Astrocyte of the hippocampus (primary cell): ENCODE measurements at regions not wholly inside any gene's neighbourhood (a gene's known extent, or its start where the extent isn't known, plus 50 kb on each side); places are given as distances from the start of the nearest gene placed in this dataset.

Experiments used
- DNase-seq: peaks from one replicate; pipeline ENCODE4 v3.0.0; 2011; ENCODE audit warnings: low read depth, low spot score

GRCh38 chr18:42137693-42138375 is 182.8 kb downstream of the PIK3C3 start:
- no peak for DNase-seq

DNA sequence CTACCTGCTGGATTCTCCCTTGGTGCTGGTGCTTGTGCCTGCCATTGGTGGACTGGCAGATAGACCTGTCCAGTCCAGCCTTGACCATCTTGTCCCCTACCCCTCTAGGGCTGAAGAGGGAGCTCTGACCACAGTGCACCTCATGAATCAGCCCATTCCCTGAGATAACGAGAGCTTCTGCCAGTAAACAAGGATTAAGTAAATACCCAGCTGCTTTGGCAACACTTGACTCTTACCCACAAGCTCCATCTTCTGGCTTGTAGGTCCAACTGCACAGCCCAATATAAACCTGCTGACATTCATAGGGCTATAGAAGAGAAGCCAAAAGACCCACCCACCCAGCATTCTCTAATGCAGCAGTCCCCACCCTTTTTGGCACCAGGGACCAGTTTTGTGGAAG is 186.4 kb downstream of the PIK3C3 start:
- no peak for DNase-seq

DNA sequence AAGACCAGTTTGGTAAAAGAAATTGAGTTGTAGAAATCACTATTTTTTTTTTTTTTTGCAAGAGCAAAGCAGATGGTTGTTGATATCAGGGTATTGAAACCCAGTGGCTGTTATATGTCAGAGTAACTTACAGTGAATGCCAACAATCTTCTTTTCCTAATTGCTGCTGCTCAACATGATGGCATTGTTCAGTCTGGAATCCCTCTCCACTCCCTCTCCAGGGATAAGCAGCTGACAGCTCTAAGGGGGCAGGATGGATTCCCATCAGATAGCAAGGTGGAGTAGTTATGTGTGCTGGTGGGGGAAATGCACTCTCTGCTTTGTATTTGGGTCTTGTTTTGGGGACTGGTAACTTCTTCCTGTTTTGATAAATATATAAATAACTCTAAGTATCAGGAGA is 200.0 kb downstream of the PIK3C3 start:
- no peak for DNase-seq

DNA sequence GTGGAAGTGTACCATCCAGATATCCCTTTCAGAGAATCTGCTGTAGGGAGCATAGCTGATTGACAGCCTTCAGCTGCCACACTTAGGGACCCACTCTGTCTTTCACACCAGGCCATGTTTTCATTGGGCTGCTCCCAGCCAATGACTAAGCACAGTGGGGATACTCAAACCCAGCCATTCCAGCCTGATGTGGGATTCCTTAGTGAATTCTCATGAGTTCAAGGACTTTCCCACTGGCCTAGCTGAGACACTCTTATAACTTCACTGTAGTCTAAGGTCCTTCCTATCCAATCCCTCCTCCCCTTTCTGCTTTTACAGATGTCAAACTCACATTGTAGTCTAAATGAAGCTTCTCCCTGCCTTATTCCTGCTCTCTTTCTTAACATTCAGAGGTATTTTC is 201.2 kb downstream of the PIK3C3 start:
- DNase-seq: peak; percentile 57

- peak; percentile 19 for DNase-seq
These were observed 202.4 kb downstream of the PIK3C3 start for GRCh38 chr18:42157420-42157819.

DNA sequence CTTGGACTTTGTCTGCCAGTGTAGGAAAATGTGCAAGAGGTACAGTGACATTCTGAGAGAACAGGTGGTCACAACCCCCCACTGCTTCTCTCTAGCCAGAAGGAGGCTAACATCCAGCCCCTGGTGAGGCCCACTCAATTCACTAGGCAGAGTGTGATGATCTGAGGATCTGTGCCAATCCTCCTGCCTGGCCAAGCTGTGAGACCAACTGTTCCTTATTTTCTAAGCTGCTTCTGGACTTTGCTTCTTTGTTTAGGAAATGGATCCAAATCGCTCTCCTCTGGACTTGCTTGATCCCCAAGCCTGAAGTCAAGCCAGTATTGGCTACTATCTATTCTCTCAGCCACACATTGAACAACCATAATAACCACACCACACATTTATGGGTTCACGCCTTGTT is 202.8 kb downstream of the PIK3C3 start:
- DNase-seq: no peak

DNA sequence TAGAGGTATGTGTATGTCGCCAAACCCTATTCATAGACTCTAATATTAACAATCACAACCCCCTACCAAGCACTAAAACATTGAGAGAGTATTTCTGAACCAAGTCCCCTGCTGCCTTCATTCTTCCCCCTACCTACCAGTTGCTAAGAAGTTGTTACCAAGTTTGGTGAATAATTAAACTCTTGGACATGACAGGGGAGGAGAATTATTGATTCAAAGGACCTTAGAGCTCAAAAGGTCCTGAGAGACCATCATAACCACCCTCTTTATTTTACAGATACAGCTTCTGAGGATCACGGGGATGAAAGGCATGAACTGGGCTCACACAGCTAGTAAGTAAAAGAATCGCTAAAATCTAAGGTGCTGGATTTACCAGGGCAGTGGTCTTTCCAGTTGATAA is 204.1 kb downstream of the PIK3C3 start:
- no peak for DNase-seq

GRCh38 chr18:42163321-42163720 is 208.3 kb downstream of the PIK3C3 start:
- no peak for DNase-seq

DNA sequence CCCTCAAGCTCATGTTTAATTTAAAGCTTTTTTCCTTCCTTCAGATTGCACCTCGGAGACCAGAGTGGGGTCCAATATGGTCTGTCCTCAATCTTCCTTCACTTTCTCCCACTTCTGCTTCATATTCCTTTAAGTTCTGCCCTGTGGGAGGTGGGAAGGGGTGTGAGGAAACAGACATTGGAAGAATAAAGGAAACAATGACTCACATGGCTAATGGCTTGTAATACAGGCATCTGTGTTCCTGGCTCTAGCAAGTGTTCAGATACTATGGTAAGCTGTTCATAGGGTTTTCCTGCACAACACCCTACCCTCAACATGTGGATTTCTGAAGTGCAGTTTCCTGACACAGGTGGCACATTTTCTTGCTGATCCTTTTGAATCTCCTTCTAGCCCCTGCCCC is 209.5 kb downstream of the PIK3C3 start:
- DNase-seq: peak; percentile 25

- DNase-seq: no peak
These were observed 211.0 kb downstream of the PIK3C3 start for GRCh38 chr18:42165922-42166513.

DNA sequence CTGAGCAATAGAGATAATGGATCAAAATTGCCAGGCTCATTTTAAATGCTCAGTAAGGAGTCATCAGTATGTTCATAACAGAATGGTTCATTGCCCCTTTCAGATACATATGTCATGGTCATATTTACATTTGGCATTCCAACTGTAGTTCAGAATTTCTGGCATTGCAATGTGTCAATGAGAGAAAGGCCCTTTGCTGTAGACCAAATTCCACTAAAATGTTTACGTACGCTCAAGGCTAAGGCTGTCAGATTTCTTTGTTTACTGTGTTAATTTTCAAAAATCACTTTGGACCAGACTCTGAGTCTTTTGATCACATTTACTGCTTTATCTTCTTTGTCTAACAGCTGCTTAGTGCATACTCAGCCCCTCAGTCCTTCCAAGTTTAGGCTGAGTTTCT is 213.5 kb downstream of the PIK3C3 start:
- no peak for DNase-seq

DNA sequence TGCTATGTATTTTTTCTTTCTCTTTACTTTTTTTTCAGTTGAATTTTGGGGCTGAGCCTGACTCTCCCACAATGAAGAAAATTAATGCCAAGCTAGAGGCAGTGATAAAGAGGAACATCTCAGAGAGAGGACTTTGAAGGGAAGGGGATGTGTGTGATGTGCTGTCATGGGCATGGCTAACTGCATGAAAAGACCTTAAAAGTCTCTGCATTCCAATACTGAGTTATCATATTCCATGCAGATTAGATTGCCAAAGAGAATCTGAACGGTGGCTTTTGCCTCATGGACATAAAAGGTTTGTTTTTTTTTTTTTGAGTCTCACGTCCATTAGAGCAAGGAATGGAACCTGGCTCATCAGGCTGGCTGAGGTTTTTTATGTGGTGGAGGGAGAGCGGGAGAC is 213.9 kb downstream of the PIK3C3 start:
- no peak for DNase-seq

DNA sequence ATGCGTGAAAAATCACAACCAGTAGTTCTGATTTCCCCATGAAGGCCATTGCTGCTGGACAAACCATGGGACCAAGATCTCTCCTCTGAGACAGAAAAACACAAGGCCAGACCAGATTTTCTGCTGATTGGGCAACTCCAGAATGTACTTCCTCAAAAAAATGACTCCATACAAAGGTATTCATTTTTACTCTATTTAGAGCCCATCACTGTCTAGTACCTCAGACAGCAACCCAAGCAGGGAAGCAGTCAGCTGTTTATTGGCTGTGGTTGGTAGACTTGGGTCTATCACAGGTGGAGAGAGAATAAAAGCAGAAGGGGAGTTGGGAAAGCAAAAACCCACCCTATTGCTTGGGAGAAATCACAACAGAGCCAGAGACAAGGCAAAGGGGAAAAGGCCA is 219.9 kb downstream of the PIK3C3 start:
- peak; percentile 71 for DNase-seq

DNA sequence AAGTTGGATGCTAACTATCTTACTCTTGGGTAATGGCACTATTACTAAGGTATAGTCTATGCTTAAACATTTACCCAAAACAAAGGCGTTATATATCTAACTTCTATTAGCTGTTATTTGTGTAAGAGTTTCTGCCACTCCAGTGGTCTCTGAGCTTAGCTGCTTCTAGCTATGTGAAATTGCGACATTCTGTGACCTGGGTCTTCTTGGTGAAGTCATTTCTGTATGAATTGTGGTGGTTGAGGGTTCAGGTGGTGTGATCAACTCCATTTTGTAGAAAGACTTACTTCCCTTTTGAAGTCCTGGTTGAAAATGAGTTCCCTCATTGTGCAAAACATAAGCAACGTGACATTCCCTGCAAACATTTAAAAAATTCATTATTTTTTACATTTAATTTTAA is 221.6 kb downstream of the PIK3C3 start:
- no peak for DNase-seq

DNA sequence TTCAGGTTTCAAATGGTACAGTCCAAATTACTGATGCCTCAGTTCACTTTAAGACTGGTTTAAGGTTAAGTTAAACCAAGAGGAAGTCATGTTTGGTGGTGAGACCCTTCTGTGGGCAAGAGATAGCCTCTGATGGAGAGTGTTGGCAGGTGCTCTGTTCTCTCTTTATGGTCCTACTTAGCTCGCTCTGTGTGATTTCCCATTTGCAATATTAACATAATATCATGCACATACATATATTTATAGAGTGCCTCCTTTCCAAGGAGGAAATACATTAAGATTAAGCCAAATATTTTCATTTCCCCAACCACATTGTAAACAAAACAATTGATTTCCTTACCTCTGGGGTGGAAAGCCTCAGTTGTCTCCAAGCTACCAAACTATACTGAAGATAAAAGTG is 222.4 kb downstream of the PIK3C3 start:
- no peak for DNase-seq

- DNase-seq: no peak
These were observed 223.5 kb downstream of the PIK3C3 start for GRCh38 chr18:42178376-42179080.

GRCh38 chr18:42179542-42180121 is 224.6 kb downstream of the PIK3C3 start:
- DNase-seq: no peak

GRCh38 chr18:42181474-42181873 is 226.4 kb downstream of the PIK3C3 start:
- DNase-seq: no peak

DNA sequence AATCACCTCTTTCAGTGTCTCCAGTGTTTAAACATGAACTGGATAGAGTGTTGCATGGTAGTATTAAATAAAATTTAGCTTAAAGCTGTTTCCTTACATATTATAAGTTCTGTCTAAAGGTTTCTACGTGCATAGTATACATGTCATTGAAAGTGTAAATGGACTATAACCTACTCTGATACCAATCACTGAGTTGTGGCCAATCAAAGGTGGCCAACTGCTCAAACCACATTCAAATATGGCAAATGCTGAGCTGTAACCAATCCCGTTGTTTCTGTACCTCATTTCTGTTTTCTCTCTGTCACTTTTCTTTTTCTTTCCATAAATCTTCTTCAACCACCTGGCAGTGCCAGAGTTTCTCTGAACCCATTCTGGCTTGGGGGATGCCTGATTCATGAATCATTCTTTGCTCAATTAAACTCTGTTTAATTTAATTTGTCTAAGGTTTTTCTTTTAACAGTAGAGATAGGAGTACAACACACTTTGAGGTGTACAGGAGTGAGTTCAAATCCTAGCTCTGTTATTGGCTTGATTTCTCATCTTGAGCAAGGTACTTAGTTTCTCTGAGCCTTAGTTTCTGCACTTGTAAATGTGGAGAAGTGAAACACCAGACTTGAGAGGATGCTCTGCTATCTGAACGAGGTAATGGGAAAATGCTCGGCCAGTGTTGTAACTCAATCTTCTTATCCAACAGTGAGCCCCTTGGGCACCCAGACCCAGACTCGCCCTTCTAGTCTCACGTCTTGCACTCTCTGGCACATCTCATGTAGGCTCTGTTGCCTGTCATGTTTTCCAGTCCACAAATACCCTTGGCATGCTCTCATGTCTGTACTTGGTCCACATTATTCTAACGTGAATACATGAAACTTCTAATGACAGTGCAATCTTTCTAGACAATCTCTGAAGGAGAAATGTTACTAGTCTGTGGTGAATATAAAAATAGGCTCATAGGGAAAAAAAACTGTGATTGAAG is 228.0 kb downstream of the PIK3C3 start:
- DNase-seq: peak; percentile 64

GRCh38 chr18:42183746-42184145 is 228.7 kb downstream of the PIK3C3 start:
- peak; percentile 93 for DNase-seq

- DNase-seq: no peak
These were observed 229.8 kb downstream of the PIK3C3 start for GRCh38 chr18:42184685-42185477.
